ENCODE measurements at regions not wholly inside any gene's neighbourhood (a gene's known extent, or its start where the extent isn't known, plus 50 kb on each side); places are given as distances from the start of the nearest gene placed in this dataset.

DNA sequence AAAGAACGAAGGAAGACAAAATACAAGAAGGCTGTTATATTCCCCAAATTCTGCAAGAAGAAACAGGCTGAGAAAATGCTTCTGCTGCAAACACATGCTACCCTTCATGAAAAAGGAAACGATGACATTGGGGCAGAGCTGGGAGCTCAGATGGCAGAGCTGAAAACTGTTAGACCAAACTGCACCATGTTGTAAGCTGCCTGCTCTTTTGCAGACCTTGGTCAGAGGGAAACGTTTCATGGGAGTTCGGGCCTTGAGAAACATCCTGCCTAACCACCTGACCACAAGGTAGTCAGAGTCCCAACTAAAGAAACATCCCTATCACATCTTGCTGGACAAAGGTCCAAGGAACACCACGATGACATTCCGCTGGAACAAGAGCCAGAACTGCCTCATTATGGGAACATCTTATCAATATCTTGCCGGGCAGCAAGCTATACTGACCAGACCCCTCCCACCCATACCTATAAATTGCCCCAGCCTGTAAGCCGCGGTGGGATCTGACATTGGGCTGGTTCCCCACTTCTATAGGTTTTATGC is 110.7 kb upstream of the CTSC start:
- H3K36me3 ChIP-seq (ENCODE audit: insufficient read depth): no peaks in the 10 kb centered on the region
- H3K4me3 ChIP-seq (ENCODE audit: low read depth, low read length): no peak overlapping the region
- H3K27ac ChIP-seq (ENCODE audit: low read depth): no peak overlapping the region
- WGBS: 85% methylated on average over 9 of the region's 9 CpGs
- DNase-seq (ENCODE audit: extremely low spot score): no peak
- no peaks in the 10 kb centered on the region for H3K4me1 ChIP-seq (ENCODE audit: insufficient read depth)

DNA sequence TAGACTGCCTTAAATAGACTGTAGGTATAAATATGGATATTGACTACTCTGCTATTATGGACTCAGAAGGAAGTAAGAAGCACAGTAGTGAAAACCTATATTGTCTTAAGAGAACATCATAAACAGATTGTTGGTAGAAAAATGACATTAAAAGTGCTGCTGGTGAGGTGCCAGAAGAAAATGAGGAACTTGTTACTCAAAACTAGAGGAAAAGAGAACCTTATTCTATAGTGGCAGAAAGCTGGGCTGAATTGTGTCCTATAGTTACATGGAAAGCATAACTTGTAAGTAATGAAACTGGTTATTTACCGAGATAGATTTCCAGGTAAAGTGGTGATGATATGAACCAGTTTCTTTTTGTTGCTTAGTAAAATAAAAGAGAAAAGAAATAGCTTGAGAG is 109.7 kb upstream of the CTSC start:
- Histone ChIP-seq H3K4me3 (ENCODE audit: low read depth, low read length) (no peak overlapping the region), H3K36me3 (ENCODE audit: insufficient read depth) (no peaks in the 10 kb centered on the region), H3K27ac (ENCODE audit: low read depth) (no peak overlapping the region), H3K4me1 (ENCODE audit: insufficient read depth) (no peaks in the 10 kb centered on the region)
- no peak for DNase-seq (ENCODE audit: extremely low spot score)
- 82% methylated on average over 1 of the region's 1 CpG for WGBS

DNA sequence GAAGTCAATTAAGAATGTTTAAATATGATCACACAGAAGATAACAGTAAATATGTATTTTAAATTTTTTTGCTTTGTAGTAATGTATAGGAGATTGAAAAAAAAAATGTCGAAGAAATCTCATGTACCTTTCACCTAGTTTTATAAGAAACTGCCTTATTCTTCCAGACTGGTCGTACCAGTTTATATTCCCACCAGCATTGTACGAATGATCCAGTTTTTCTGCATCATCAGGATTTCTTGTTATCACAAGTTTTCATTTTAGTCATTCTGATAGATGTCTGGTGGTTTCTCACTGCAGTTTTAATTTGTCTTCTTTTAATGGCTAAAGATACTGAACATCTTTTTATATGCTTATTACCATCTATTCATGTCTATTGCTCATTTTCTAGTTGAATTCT is 101.8 kb upstream of the CTSC start:
- WGBS: 85% methylated on average over 3 of the region's 3 CpGs
- Histone ChIP-seq H3K4me1 (ENCODE audit: insufficient read depth) (no peaks in the 10 kb centered on the region), H3K4me3 (ENCODE audit: low read depth, low read length) (no peak overlapping the region), H3K36me3 (ENCODE audit: insufficient read depth) (no peaks in the 10 kb centered on the region), H3K27ac (ENCODE audit: low read depth) (no peak overlapping the region)
- DNase-seq (ENCODE audit: extremely low spot score): no peak

DNA sequence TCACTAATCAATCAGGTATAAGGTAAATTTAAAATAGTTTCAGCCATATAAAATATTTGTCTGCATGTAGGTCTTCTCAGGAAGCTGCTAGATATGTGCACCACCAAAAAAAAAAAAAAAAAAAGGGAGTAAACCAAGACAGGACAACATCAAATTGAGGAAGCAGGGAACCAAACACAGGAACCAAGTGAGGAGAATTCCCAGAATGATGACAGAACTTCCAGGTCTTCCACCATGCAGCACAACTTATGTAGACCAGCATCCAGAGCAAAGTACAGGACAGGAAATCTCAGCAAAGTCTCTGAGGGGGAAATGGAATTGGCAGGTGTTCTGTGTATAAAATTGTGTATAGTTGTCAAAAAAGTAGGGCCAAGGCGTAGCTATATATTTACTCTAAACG is 101.2 kb upstream of the CTSC start:
- Histone ChIP-seq H3K4me3 (ENCODE audit: low read depth, low read length) (no peak overlapping the region), H3K4me1 (ENCODE audit: insufficient read depth) (no peaks in the 10 kb centered on the region), H3K27ac (ENCODE audit: low read depth) (no peak overlapping the region), H3K36me3 (ENCODE audit: insufficient read depth) (no peaks in the 10 kb centered on the region)
- WGBS: 66% methylated on average over 2 of the region's 2 CpGs
- DNase-seq (ENCODE audit: extremely low spot score): no peak

DNA sequence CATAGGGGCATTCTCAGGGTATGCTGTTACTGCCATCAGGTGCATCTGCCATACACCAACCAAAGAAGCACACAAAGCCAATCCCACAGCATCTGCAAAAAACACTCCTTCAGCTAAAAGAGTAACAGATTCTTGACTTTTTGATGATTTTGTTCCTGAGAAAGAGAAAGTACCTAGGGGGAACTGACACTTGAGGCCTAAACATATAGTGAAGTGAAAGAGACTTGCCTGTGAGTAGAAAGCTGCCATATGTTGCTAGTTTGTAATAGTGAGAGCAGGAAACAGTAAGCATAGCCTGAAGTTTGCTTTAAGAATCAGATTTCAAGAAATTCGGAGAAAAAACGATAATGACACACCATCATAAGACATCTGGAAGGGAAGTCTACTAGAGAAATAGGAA is 97.9 kb upstream of the CTSC start:
- WGBS: 74% methylated on average over 2 of the region's 2 CpGs
- no peaks in the 10 kb centered on the region for H3K4me1 ChIP-seq (ENCODE audit: insufficient read depth)
- H3K27ac ChIP-seq (ENCODE audit: low read depth): no peak overlapping the region
- H3K4me3 ChIP-seq (ENCODE audit: low read depth, low read length): no peak overlapping the region
- no peak for DNase-seq (ENCODE audit: extremely low spot score)
- H3K36me3 ChIP-seq (ENCODE audit: insufficient read depth): no peaks in the 10 kb centered on the region

DNA sequence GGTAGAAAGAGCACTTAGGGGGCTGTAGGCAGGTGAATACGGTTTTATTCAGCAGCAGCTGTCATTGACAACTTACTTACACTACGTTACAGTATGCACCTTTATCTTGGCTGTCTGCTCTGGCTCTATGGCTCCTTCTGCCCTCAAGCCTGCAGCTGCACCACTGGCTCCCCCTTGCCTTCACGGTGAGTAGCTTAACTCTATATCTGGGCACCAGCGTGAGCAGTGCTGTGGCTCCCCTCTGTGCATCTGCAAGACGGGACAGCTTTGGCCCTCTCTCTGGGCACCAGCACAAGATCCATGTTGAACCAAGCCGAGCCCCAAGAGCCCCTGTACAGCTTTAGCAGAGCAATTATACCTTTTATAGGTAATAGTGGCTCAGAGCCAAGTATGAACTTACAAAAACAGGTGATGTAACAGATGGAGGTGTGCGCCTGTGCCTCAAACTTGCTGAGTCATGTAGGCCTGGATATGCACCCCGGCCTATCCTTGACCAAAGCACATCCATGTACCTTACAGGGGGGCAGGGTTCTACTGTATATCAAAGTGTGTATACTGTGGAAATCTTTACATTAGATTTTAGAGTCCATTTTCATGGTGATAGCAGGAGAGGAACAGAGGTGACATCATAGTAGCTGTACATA is 96.9 kb upstream of the CTSC start:
- H3K4me1 ChIP-seq (ENCODE audit: insufficient read depth): no peaks in the 10 kb centered on the region
- no peaks in the 10 kb centered on the region for H3K36me3 ChIP-seq (ENCODE audit: insufficient read depth)
- WGBS: 77% methylated on average over 8 of the region's 8 CpGs
- H3K4me3 ChIP-seq (ENCODE audit: low read depth, low read length): no peak overlapping the region
- DNase-seq (ENCODE audit: extremely low spot score): no peak
- no peak overlapping the region for H3K27ac ChIP-seq (ENCODE audit: low read depth)

DNA sequence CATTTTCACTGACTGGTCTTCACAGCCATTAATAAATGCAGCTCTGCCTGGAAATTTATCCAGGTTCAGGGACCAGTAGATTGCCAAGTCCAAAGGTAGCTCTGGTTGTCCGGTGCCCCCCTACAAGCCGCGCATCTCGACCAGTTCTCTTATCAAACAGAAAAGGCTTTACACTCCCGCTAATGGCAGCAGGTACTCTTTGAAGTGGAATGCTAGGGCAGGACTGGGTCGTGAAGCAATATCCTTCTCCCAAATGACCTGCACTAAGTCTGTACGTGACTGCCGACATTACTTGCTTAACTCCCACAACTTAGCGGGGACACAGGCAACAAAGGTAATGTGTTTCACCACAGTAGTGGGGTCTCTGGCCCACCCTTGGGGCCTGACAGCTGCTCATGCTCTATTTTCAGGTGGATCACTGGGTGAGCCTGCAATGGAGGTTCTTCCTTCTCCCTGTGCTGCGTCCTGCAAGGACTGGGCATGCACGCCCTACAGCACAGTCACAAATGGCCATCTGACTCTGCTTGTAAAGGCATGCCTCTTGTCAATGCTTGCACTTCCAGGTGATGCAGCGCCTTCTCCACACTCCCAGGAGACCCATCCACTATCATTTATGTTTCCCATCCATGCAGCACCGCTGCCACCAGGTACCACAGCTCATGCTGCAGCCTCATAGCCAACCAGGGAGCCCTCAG is 96.1 kb upstream of the CTSC start:
- Histone ChIP-seq H3K4me3 (ENCODE audit: low read depth, low read length) (no peak overlapping the region), H3K27ac (ENCODE audit: low read depth) (no peak overlapping the region), H3K4me1 (ENCODE audit: insufficient read depth) (no peaks in the 10 kb centered on the region), H3K36me3 (ENCODE audit: insufficient read depth) (no peaks in the 10 kb centered on the region)
- DNase-seq (ENCODE audit: extremely low spot score): no peak
- WGBS: 87% methylated on average over 13 of the region's 13 CpGs

DNA sequence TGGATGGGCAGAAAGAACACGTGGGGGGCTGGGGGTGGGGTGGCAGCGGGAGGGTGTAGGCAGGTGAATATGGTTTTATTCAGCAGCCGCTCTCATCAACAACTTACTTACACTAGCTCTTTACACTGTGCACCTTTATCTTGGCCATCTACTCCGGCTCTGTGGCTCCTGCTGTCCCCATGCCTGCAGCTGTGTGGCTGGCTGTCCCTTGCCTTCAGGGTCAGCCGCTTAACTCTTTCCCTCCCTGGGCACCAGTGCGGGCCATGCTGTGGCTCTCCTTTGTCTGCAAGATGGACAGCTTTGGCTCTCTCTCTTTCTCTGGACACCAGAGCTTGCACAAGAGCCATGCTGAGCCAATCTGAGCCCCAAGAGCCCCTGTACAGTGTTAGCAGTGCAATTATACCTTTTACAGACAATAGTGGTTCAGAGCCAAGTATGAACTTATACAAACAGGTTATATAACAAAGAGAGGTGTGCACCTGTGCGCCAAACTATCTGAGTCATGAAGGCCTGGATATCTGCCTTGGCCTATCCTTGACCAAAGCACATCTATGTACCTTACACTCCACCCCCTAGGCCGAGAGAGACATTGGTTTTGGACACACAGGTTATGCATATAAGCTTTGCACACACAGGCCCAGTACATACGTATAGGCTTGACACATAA is 94.3 kb upstream of the CTSC start:
- Histone ChIP-seq H3K36me3 (ENCODE audit: insufficient read depth) (no peaks in the 10 kb centered on the region), H3K4me3 (ENCODE audit: low read depth, low read length) (no peak overlapping the region), H3K4me1 (ENCODE audit: insufficient read depth) (no peaks in the 10 kb centered on the region), H3K27ac (ENCODE audit: low read depth) (no peak overlapping the region)
- no peak for DNase-seq (ENCODE audit: extremely low spot score)
- WGBS: 83% methylated on average over 9 of the region's 9 CpGs

DNA sequence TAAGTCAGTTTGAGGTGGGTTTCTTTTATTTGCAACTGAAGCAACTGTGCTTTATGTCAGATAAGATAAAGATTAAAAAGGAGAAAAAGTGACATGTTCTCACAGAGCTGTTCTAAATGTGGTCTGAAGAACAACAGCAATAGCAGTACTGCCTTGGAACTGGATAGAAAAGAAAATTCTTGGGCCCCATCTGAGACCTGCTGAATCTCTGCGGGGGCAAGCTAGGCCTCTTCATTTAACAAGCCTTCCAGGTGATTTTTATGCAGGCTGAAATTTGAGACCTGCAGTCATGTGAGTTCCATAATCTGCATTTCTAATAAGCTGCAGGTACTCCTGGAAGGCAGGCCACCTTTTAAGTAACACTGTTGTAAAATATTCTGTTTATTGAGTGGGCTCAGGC is 91.4 kb upstream of the CTSC start:
- no peak for DNase-seq (ENCODE audit: extremely low spot score)
- Histone ChIP-seq H3K4me1 (ENCODE audit: insufficient read depth) (no peaks in the 10 kb centered on the region), H3K4me3 (ENCODE audit: low read depth, low read length) (no peak overlapping the region), H3K36me3 (ENCODE audit: insufficient read depth) (peaks cover 1% of the 10 kb centered on the region), H3K27ac (ENCODE audit: low read depth) (no peak overlapping the region)
- 61% methylated on average over 1 of the region's 1 CpG for WGBS

DNA sequence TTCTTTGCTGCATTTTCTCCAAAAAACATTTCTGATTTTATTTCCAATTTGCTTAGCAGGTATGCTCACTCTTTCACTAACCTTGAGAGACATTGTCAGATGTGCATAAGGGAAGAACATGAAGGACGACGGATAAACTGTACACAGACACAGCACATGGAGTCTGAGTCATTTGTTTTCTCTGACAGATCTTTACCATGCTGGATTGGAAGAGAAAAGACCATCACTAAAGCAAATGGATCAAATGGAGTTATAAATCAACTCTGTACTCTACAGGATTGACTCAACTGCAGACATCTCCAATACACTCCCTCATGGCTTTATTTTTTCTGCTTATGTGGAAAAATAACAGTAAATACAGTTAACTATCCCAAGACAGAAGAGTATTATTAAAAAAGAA is 90.2 kb upstream of the CTSC start:
- Histone ChIP-seq H3K4me1 (ENCODE audit: insufficient read depth) (no peaks in the 10 kb centered on the region), H3K4me3 (ENCODE audit: low read depth, low read length) (no peak overlapping the region), H3K27ac (ENCODE audit: low read depth) (no peak overlapping the region), H3K36me3 (ENCODE audit: insufficient read depth) (peaks cover 1% of the 10 kb centered on the region)
- 91% methylated on average over 2 of the region's 2 CpGs for WGBS
- no peak for DNase-seq (ENCODE audit: extremely low spot score)

DNA sequence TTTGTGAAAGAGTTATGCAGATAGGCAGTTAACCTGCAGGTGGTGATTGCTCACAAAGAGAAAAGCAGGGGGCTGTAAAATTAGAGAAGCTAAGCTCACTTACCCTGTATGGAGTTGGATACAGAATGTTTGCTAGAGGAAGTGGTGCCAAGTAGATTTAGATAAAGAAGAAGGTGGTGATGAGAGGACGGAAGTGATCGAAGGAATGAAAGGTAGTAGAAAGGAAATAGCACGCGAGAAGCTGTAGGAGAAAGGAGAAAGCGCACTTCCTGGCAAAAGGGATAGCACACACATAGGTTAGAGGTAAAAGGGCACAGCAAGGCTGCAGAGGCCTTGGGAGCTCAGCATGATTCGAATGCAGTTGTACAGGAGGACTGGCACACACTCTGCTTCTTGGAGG is 87.3 kb upstream of the CTSC start:
- DNase-seq (ENCODE audit: extremely low spot score): no peak
- Histone ChIP-seq H3K36me3 (ENCODE audit: insufficient read depth) (peaks cover 1% of the 10 kb centered on the region), H3K4me1 (ENCODE audit: insufficient read depth) (no peaks in the 10 kb centered on the region), H3K4me3 (ENCODE audit: low read depth, low read length) (no peak overlapping the region), H3K27ac (ENCODE audit: low read depth) (no peak overlapping the region)
- WGBS: 78% methylated on average over 6 of the region's 6 CpGs

DNA sequence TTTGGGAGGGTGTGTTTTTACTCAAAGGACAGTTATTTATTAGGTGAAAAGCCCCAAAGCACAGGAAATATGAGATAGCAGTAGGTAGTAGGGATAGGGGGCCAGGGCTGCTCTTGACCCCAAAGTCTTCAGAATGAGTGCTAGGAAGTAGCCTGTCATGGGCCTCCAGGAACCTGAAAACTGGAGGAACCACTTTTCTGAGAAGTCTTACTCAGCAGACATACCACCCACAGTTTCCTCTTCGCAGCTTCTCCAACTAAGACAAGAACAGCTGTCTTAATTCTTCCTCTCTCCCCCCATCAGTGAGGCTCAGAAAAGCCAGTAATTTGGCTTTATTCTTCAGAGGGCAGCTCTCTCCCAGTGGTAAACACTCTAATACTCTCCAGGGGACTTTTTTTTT is 84.0 kb upstream of the CTSC start:
- peaks cover 1% of the 10 kb centered on the region for H3K36me3 ChIP-seq (ENCODE audit: insufficient read depth)

DNA sequence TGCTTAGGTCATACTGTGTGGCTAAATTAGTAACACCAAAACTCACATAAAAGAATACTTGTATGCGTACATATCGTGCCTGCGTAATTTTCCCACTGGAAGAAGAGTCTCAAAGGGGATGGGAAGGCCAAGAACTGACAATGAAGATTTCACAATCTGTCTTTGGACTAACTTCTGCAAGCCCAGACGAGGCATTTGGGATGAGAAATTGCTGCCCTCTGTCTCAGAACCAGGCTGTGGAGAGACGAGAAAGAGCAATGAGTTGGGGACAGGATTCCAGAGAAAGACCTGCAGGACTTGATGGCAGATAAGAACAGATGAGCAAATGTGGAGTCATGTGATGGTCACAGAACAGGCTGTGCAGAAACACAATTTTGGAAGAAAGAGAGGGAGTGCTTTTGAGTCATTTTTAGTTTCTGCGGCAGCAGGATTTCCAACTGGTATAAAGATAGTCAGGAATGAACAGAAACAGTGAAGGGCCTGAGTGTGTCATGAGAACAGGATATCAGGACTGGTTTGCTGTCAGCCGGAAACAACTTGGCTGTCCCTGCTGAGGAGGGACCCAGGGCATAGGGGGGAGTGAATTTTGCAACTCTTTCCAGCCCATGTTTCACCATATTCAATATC is 82.7 kb upstream of the CTSC start:
- H3K27ac ChIP-seq (ENCODE audit: low read depth): no peak overlapping the region
- no peak for DNase-seq (ENCODE audit: extremely low spot score)
- WGBS: 68% methylated on average over 7 of the region's 7 CpGs

More for the DNA sequence above, 84.0 kb upstream of the CTSC start:
- Histone ChIP-seq H3K4me1 (ENCODE audit: insufficient read depth) (no peaks in the 10 kb centered on the region), H3K27ac (ENCODE audit: low read depth) (no peak overlapping the region), H3K4me3 (ENCODE audit: low read depth, low read length) (no peak overlapping the region)
- peak; percentile 29 for DNase-seq (ENCODE audit: extremely low spot score)
- 43% methylated on average over 1 of the region's 1 CpG for WGBS

DNA sequence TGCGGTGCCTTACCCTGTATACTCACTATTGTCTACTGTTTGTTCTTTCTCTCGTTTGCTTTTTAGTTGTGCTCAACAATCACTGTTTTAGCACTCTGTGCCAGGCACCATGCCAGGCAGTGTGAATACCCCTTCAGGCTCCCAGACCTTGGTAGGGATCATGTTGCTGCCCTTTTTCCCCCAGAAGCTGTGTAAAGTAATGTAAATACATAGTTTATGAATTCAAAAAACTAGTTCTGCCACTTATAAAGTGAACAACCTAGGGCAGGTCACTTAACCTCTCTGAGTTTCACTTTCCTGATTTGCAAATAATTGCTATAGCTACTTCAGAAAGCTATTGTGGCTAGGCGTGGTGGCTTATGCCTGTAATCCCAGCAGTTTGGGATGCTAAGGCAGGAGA is 81.0 kb upstream of the CTSC start:
- Histone ChIP-seq H3K27ac (ENCODE audit: low read depth) (no peak overlapping the region), H3K4me1 (ENCODE audit: insufficient read depth) (peaks cover 2% of the 10 kb centered on the region), H3K4me3 (ENCODE audit: low read depth, low read length) (no peak overlapping the region), H3K36me3 (ENCODE audit: insufficient read depth) (no peaks in the 10 kb centered on the region)
- no peak for DNase-seq (ENCODE audit: extremely low spot score)
- 79% methylated on average over 3 of the region's 3 CpGs for WGBS

More for the DNA sequence above, 82.7 kb upstream of the CTSC start:
- no peak overlapping the region for H3K4me3 ChIP-seq (ENCODE audit: low read depth, low read length)
- no peaks in the 10 kb centered on the region for H3K36me3 ChIP-seq (ENCODE audit: insufficient read depth)
- H3K4me1 ChIP-seq (ENCODE audit: insufficient read depth): no peaks in the 10 kb centered on the region
